Heart left ventricle (tissue), 16 donors: ENCODE measurements at regions not wholly inside any gene's neighbourhood (a gene's known extent, or its start where the extent isn't known, plus 50 kb on each side); places are given as distances from the start of the nearest gene placed in this dataset.

Source experiments
- ATAC-seq, 4 donors: fragments of 200-7000 bp; cut with Tn5 transposase; one replicate each; pipeline ENCODE4 v1.9.1; 2020 to 2022; ENCODE audit warnings: moderate library complexity in 4 of 4, mild to moderate bottlenecking in 3 of 4, moderate number of reproducible peaks in 1 of 4
- DNase-seq, 5 donors: peaks; one replicate each; pipeline ENCODE4 v3.0.0-alpha.2; 2020
- H3K27ac ChIP-seq, 12 donors: fragments of 200-600 bp; sonication (generic) in 4 of 12; one replicate each; pipeline versions ENCODE4 v1.5.0 to v1.8.0; 2016 to 2022; ENCODE audit warnings: mild to moderate bottlenecking in 2 of 12
- H3K27me3 ChIP-seq, 9 donors: fragments of 200-600 bp; sonication (generic) in 2 of 9; one replicate each; pipeline versions ENCODE4 v1.5.1 to v1.8.0; 2016 to 2022; ENCODE audit warnings: mild to moderate bottlenecking in 3 of 9
- H3K36me3 ChIP-seq, 9 donors: fragments of 200-600 bp; sonication (generic) in 2 of 9; one replicate each; pipeline versions ENCODE4 v1.5.0 to v1.8.0; 2018 to 2022; ENCODE audit warnings: mild to moderate bottlenecking in 2 of 9
- H3K4me1 ChIP-seq, 12 donors: fragments of 200-600 bp; sonication (generic) in 4 of 12; one replicate each; pipeline versions ENCODE4 v1.5.0 to v1.8.0; 2016 to 2022; ENCODE audit warnings: mild to moderate bottlenecking in 3 of 12
- H3K4me3 ChIP-seq, 12 donors: fragments of 200-600 bp; sonication (generic) in 4 of 12; one replicate each; pipeline versions ENCODE4 v1.5.0 to v1.8.0; 2017 to 2022; ENCODE audit warnings: mild to moderate bottlenecking in 9 of 12, moderate library complexity in 4 of 12
- H3K9me3 ChIP-seq, 12 donors: fragments of 200-600 bp; sonication (generic) in 4 of 12; one replicate each; pipeline versions ENCODE4 v1.5.0 to v1.8.0; 2016 to 2022; ENCODE audit warnings: mild to moderate bottlenecking in 1 of 12
- CTCF ChIP-seq, 12 donors: fragments of 200-600 bp; sonication (generic) in 4 of 12; IDR thresholded peaks; one replicate each; pipeline versions ENCODE4 v1.5.0 to v1.8.0; 2018 to 2022; ENCODE audit warnings: antibody characterized with exemption in 12 of 12, mild to moderate bottlenecking in 5 of 12
- POLR2A ChIP-seq, 2 donors: fragments of 450-650 bp; IDR thresholded peaks; one replicate each; pipeline ENCODE4 v1.6.1; 2017; ENCODE audit warnings: antibody characterized with exemption in 2 of 2, mild to moderate bottlenecking in 2 of 2, moderate library complexity in 2 of 2
- WGBS, 4 donors: extraction: QIAGEN DNeasy Blood & Tissue Kit in 2 of 4; methylation state at CpG; one replicate each; pipeline versions ENCODE4 v1.1.5 to v1.1.7; 2013 to 2018; 5-methylcytosine and 5-hydroxymethylcytosine counted together
- intact Hi-C, 10 donors: fragments of 100-400 bp; cut with DNase I; formaldehyde crosslinking; loops; one replicate each; pipeline versions ENCODE4 v1.11.1 to v1.14.2; 2022
- donor health status: ischemic (EF 13 %, LVEDD 7.1; RV severe dilation, severe dysfunction).
- donor health status: healthy with polysubstance abuse.
- donor health status: DM: no; HTN: yes; CAD: no.
- donor health status: DM: no; HTN: no; CAD: no.
- donor health status: ischemic (EF 25% LVEDD 6.9; RV normal size, moderate dysfunction).
- donor health status: ischemic (EF 25% LVEDD 5.7; RV mildly dilated, moderate dysfunction).
- donor health status: healthy.
- donor health status: DM: yes; HTN: yes; CAD: no.
- donor health status: ischemic (EF 35%, LVEDD 5.7; RV mildly dilated, moderate dysfunction).
- donor health status: nonischemic (EF 11% LVEDD 7.7; RV severe dilation, severe dysfunction).
- donor health status: DM: yes; HTN: yes; CAD: no.
- donor health status: PGD.
- donor health status: ischemic (EF 29% LVEDD 5.4; RV normal size, mild dysfunction).
- donor health status: nonischemic (EF 23%, LVEDD 6.1; RV moderate dilation, normal function).

- H3K4me3 ChIP-seq, result no peak overlapping the region
- peak overlapping the region in 1 of 12 donors; percentile 21 for H3K27ac ChIP-seq
- H3K4me1 ChIP-seq, result peaks cover 0 to 12% (median 7%) of the 10 kb centered on the region in 12 donors
- H3K27me3 ChIP-seq, result no peaks in the 10 kb centered on the region
- no peaks in the 10 kb centered on the region for H3K9me3 ChIP-seq
- DNase-seq (peak in 3 of 5 donors; percentile 24 to 34 (median 28)), ATAC-seq (peak; percentile 66 to 89 (median 82))
- 30 to 33% (median 31%) methylated on average over 7 of the region's 7 CpGs for WGBS, 4 donors
- intact Hi-C loops, result loop anchor here (5.0 to 10.0 kb wide), 8 partner anchors 83 to 556 kb away; no protein-coding TSS in a partner anchor
- no peaks in the 10 kb centered on the region for H3K36me3 ChIP-seq
- TF ChIP-seq POLR2A (IDR thresholded peaks at IDR 0.05) (no peak), CTCF (IDR thresholded peaks at IDR 0.05) (peak in 9 of 12 donors; percentile 29 to 57 (median 44))
These were observed 113.3 kb upstream of the CREB5 start for GRCh38 chr7:28298870-28299518.

GRCh38 chr7:28299556-28299955 lies 112.8 kb upstream of the CREB5 start:
- Histone ChIP-seq H3K9me3 (no peaks in the 10 kb centered on the region), H3K27ac (no peak overlapping the region), H3K4me3 (no peak overlapping the region), H3K36me3 (no peaks in the 10 kb centered on the region), H3K4me1 (peaks cover 0 to 12% (median 7%) of the 10 kb centered on the region in 12 donors), H3K27me3 (no peaks in the 10 kb centered on the region)
- no peak for TF ChIP-seq CTCF (IDR thresholded peaks at IDR 0.05)
- no peak for TF ChIP-seq POLR2A (IDR thresholded peaks at IDR 0.05)
- no peak for ATAC-seq
- no peak for DNase-seq
- intact Hi-C loops, result loop anchor here (5.0 to 10.0 kb wide), 8 partner anchors 83 to 555 kb away; no protein-coding TSS in a partner anchor
- WGBS, 4 donors, result 95 to 100% (median 98%) methylated on average over 1 of the region's 1 CpG

GRCh38 chr7:28300488-28300887 lies 111.8 kb upstream of the CREB5 start:
- 68 to 73% (median 70%) methylated on average over 5 of the region's 5 CpGs for WGBS, 4 donors
- intact Hi-C loops, result loop anchor here in 4 of 10 donors (5.0 to 10.0 kb wide), 4 partner anchors 84 to 552 kb away; no protein-coding TSS in a partner anchor

More at GRCh38 chr7:28300488-28300887, 111.8 kb upstream of the CREB5 start:
- TF ChIP-seq POLR2A (IDR thresholded peaks at IDR 0.05), result no peak
- no peak for TF ChIP-seq CTCF (IDR thresholded peaks at IDR 0.05)
- Histone ChIP-seq H3K27me3 (no peaks in the 10 kb centered on the region), H3K27ac (no peak overlapping the region), H3K9me3 (no peaks in the 10 kb centered on the region), H3K4me3 (no peak overlapping the region), H3K4me1 (peaks cover 0 to 12% (median 7%) of the 10 kb centered on the region in 12 donors), H3K36me3 (no peaks in the 10 kb centered on the region)
- DNase-seq, result no peak
- ATAC-seq, result no peak
